ENCODE measurements at regions not wholly inside any gene's neighbourhood (a gene's known extent, or its start where the extent isn't known, plus 50 kb on each side); places are given as distances from the start of the nearest gene placed in this dataset.

DNA sequence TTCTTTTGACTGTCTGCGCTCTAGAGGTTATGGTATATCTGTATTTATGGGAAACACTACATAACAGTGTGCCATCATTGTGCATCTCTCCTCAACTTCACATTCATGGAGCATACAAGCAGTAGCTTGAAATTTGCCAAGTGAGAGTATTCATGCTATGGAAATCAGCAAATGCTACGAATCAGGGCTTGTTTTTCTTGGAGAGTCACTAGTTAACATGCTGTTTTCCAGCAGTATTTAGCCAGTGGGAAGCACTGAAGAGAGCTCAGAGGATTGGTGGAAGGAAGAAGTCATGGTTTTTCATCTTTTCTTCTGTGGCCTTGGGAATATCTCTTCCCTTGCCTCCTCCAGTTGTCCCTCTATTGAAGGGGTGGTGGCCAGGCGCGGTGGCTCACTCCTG lies 303.0 kb downstream of the PSAT1 start:
- TF ChIP-seq, protein P1, sequence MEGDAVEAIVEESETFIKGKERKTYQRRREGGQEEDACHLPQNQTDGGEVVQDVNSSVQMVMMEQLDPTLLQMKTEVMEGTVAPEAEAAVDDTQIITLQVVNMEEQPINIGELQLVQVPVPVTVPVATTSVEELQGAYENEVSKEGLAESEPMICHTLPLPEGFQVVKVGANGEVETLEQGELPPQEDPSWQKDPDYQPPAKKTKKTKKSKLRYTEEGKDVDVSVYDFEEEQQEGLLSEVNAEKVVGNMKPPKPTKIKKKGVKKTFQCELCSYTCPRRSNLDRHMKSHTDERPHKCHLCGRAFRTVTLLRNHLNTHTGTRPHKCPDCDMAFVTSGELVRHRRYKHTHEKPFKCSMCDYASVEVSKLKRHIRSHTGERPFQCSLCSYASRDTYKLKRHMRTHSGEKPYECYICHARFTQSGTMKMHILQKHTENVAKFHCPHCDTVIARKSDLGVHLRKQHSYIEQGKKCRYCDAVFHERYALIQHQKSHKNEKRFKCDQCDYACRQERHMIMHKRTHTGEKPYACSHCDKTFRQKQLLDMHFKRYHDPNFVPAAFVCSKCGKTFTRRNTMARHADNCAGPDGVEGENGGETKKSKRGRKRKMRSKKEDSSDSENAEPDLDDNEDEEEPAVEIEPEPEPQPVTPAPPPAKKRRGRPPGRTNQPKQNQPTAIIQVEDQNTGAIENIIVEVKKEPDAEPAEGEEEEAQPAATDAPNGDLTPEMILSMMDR (IDR thresholded peaks at IDR 0.05; ENCODE audit: insufficient read depth, low read length, poor library complexity, severe bottlenecking): no peak
- no peak for TF ChIP-seq EZH2phosphoT487 (conservative IDR thresholded peaks at IDR 0.05; ENCODE audit: low read length)
